ENCODE measurements at regions not wholly inside any gene's neighbourhood (a gene's known extent, or its start where the extent isn't known, plus 50 kb on each side); places are given as distances from the start of the nearest gene placed in this dataset.

DNA sequence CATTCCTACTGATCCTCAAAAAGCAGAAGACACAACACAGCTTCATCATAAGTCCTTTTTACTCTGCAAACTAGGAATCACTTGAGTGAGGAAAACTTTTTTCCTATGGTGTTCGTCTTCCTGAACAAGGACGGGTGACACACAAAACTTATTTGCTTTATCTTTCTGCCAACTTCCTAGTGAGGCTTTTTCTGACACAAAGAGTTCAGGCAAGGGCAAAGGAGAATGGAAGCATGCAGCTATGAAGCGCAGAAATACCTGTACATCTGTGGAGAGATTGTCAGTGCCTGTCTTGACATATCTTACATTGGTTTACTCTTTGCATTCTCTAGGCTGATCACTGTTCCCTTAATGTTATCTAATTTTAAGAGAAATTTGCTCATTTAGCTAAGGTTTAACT is 548.0 kb upstream of the IGFBP7 start:
- Mint-ChIP-seq H3K36me3 (ENCODE audit: insufficient read depth, unreplicated experiment) (no peaks in the 10 kb centered on the region), H3K27me3 (ENCODE audit: insufficient read depth, unreplicated experiment) (peaks cover 3% of the 10 kb centered on the region), H3K9me3 (ENCODE audit: unreplicated experiment) (no peaks in the 10 kb centered on the region), H3K4me3 (ENCODE audit: unreplicated experiment) (no peak overlapping the region), H3K4me1 (ENCODE audit: low read depth, unreplicated experiment) (no peaks in the 10 kb centered on the region), H3K27ac (ENCODE audit: unreplicated experiment) (no peak overlapping the region)
- ChIA-PET POLR2A (no interaction called here), CTCF (no interaction called here)
- TF ChIP-seq, protein P1, sequence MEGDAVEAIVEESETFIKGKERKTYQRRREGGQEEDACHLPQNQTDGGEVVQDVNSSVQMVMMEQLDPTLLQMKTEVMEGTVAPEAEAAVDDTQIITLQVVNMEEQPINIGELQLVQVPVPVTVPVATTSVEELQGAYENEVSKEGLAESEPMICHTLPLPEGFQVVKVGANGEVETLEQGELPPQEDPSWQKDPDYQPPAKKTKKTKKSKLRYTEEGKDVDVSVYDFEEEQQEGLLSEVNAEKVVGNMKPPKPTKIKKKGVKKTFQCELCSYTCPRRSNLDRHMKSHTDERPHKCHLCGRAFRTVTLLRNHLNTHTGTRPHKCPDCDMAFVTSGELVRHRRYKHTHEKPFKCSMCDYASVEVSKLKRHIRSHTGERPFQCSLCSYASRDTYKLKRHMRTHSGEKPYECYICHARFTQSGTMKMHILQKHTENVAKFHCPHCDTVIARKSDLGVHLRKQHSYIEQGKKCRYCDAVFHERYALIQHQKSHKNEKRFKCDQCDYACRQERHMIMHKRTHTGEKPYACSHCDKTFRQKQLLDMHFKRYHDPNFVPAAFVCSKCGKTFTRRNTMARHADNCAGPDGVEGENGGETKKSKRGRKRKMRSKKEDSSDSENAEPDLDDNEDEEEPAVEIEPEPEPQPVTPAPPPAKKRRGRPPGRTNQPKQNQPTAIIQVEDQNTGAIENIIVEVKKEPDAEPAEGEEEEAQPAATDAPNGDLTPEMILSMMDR (IDR thresholded peaks at IDR 0.05; ENCODE audit: insufficient read depth in 1 of 2, low read depth in 1 of 2, low read length in 1 of 2, severe bottlenecking in 1 of 2, unreplicated experiment in 1 of 2), result no peak
- no peaks in the 10 kb centered on the region for H3K36me3 ChIP-seq (ENCODE audit: control insufficient read depth, insufficient read depth, low read length)
- no peaks in the 10 kb centered on the region for H3K27me3 ChIP-seq (replicated peaks; ENCODE audit: control insufficient read depth, insufficient read depth, low read length)
- H3K9me3 ChIP-seq, result no peaks in the 10 kb centered on the region
- H3K4me3 ChIP-seq (ENCODE audit: low read depth, low read length), result no peak overlapping the region
- intact Hi-C loops (cut with micrococcal nuclease; ENCODE audit: unreplicated experiment), result no loop called here
- H3K4me1 ChIP-seq, result no peaks in the 10 kb centered on the region
- no peak for DNase-seq
- BruUV-seq (replicated peaks), result no TSS peak

DNA sequence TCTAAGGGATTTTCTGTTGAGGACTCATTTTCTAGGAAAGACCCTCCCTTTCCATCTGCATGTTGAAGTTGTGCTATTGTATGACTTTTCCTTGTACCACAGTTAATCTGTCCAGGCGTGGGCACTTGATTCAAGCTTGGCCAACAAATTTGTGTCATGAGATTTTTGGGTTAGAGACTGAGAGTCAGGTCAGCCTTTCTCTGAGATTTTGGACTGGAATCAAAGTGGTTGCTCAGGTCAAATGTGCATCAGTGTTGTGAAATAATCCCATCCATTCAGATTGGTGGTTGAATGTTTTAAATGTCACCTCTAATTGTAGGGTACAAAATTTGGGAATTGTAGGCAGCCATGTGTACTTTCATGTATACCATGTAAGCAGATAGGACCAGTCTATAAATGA is 545.2 kb upstream of the IGFBP7 start:
- intact Hi-C loops (cut with micrococcal nuclease; ENCODE audit: unreplicated experiment), result no loop called here

DNA sequence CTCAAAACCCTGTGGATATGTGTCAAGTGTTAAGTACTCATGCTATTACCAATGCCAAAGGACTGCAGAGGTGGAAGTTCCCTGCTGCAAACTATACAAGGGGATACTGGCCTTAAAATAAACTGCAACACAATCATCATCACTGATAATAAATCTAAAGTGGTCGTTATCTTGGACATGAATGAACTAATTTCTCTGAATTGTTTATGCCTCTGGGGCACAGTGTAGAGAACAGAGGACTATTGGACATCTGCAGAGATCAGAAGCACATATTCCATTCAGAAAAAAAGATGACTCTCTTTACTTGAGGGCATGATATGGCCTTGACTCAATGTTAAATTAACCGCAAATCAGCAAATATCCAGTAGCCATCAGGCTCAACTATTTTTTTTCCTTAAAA is 542.6 kb upstream of the IGFBP7 start:
- Mint-ChIP-seq H3K27me3 (ENCODE audit: insufficient read depth, unreplicated experiment) (no peaks in the 10 kb centered on the region), H3K4me3 (ENCODE audit: unreplicated experiment) (no peak overlapping the region), H3K4me1 (ENCODE audit: low read depth, unreplicated experiment) (no peaks in the 10 kb centered on the region), H3K36me3 (ENCODE audit: insufficient read depth, unreplicated experiment) (no peaks in the 10 kb centered on the region), H3K27ac (ENCODE audit: unreplicated experiment) (no peak overlapping the region), H3K9me3 (ENCODE audit: unreplicated experiment) (no peaks in the 10 kb centered on the region)
- H3K4me3 ChIP-seq (ENCODE audit: low read depth, low read length), result no peak overlapping the region
- no peak for DNase-seq
- POLR2A ChIA-PET, result no interaction called here
- H3K9me3 ChIP-seq, result no peaks in the 10 kb centered on the region
- no peaks in the 10 kb centered on the region for H3K4me1 ChIP-seq
- TF ChIP-seq, protein P1 (IDR thresholded peaks at IDR 0.05; ENCODE audit: insufficient read depth in 1 of 2, low read depth in 1 of 2, low read length in 1 of 2, severe bottlenecking in 1 of 2, unreplicated experiment in 1 of 2), result no peak
- intact Hi-C loops (cut with micrococcal nuclease; ENCODE audit: unreplicated experiment), result no loop called here
- no TSS peak for BruUV-seq (replicated peaks)
- H3K36me3 ChIP-seq (ENCODE audit: control insufficient read depth, insufficient read depth, low read length), result no peaks in the 10 kb centered on the region
- CTCF ChIA-PET, result no interaction called here
- H3K27me3 ChIP-seq (replicated peaks; ENCODE audit: control insufficient read depth, insufficient read depth, low read length), result no peaks in the 10 kb centered on the region

More for the DNA sequence above, 545.2 kb upstream of the IGFBP7 start:
- no TSS peak for BruUV-seq (replicated peaks)
- POLR2A ChIA-PET, result no interaction called here
- H3K36me3 Mint-ChIP-seq (ENCODE audit: insufficient read depth, unreplicated experiment), result no peaks in the 10 kb centered on the region
- H3K27ac Mint-ChIP-seq (ENCODE audit: unreplicated experiment), result no peak overlapping the region
- H3K4me1 ChIP-seq, result no peaks in the 10 kb centered on the region
- H3K9me3 ChIP-seq, result no peaks in the 10 kb centered on the region
- H3K27me3 ChIP-seq (replicated peaks; ENCODE audit: control insufficient read depth, insufficient read depth, low read length), result no peaks in the 10 kb centered on the region
- peaks cover 3% of the 10 kb centered on the region for H3K27me3 Mint-ChIP-seq (ENCODE audit: insufficient read depth, unreplicated experiment)
- no peak overlapping the region for H3K4me3 ChIP-seq (ENCODE audit: low read depth, low read length)
- H3K36me3 ChIP-seq (ENCODE audit: control insufficient read depth, insufficient read depth, low read length), result no peaks in the 10 kb centered on the region
- no peak overlapping the region for H3K4me3 Mint-ChIP-seq (ENCODE audit: unreplicated experiment)
- H3K4me1 Mint-ChIP-seq (ENCODE audit: low read depth, unreplicated experiment), result no peaks in the 10 kb centered on the region
- DNase-seq, result no peak
- CTCF ChIA-PET, result no interaction called here
- no peaks in the 10 kb centered on the region for H3K9me3 Mint-ChIP-seq (ENCODE audit: unreplicated experiment)
- TF ChIP-seq, protein P1 (IDR thresholded peaks at IDR 0.05; ENCODE audit: insufficient read depth in 1 of 2, low read depth in 1 of 2, low read length in 1 of 2, severe bottlenecking in 1 of 2, unreplicated experiment in 1 of 2), result no peak

Data from Caco-2 (cell line).